CD4-positive, alpha-beta T cell (primary cell): ENCODE measurements at regions not wholly inside any gene's neighbourhood (a gene's known extent, or its start where the extent isn't known, plus 50 kb on each side); places are given as distances from the start of the nearest gene placed in this dataset.

Source experiments
- ATAC-seq: fragments of 200-7000 bp; cut with Tn5 transposase; one replicate; pipeline ENCODE4 v1.10.0; 2022; ENCODE audit warnings: mild to moderate bottlenecking; ENCODE audit not compliant: poor library complexity
- CTCF ChIA-PET: fragments of 350-600 bp; sonication (Branson Sonifier 250); formaldehyde crosslinking; loops from one replicate; lab custom pipeline; 2021; ENCODE audit warnings: antibody characterized with exemption, inconsistent platforms; lab: Charles Lee
- POLR2A ChIA-PET: fragments of 350-600 bp; sonication (Branson Sonifier 250); formaldehyde crosslinking; loops from one replicate; lab custom pipeline; 2021; ENCODE audit warnings: antibody characterized with exemption, inconsistent platforms; lab: Charles Lee
- DNase-seq, 14 experiments: peaks; one replicate each; pipeline ENCODE4 v3.0.0-alpha.2; 2013 to 2020; ENCODE audit warnings: mixed read lengths in 2 of 14
- H3K27ac ChIP-seq, 2 donors: one replicate each; pipeline versions ENCODE4 v1.5.1 to v1.7.0; 2013; ENCODE audit warnings: low read length in 2 of 2, low read depth in 1 of 2, mild to moderate bottlenecking in 1 of 2
- H3K27me3 ChIP-seq, 2 experiments: 1 replicate in 1 of 2; 2 replicates in 1 of 2; pipeline versions ENCODE4 v1.6.1 to v1.7.0; 2013; ENCODE audit warnings: low read length in 2 of 2, control low read depth in 1 of 2, mild to moderate bottlenecking in 1 of 2, moderate library complexity in 1 of 2; ENCODE audit not compliant: insufficient read depth in 2 of 2, control insufficient read depth in 1 of 2
- H3K36me3 ChIP-seq: one replicate; pipeline ENCODE4 v1.6.1; 2013; ENCODE audit warnings: low read length, control low read depth; ENCODE audit not compliant: insufficient read depth
- H3K4me1 ChIP-seq: one replicate; pipeline ENCODE4 v1.6.1; 2013; ENCODE audit warnings: low read length, control low read depth; ENCODE audit not compliant: insufficient read depth
- H3K4me3 ChIP-seq: one replicate; pipeline ENCODE4 v1.5.1; 2013; ENCODE audit warnings: mild to moderate bottlenecking, low read length, moderate library complexity
- H3K9me3 ChIP-seq, 2 experiments: 1 replicate in 1 of 2; 2 replicates in 1 of 2; pipeline versions ENCODE4 v1.6.1 to v1.7.0; 2013; ENCODE audit warnings: low read length in 2 of 2, mild to moderate bottlenecking in 2 of 2, control low read depth in 1 of 2, moderate library complexity in 1 of 2; ENCODE audit not compliant: control insufficient read depth in 1 of 2, insufficient read depth in 1 of 2
- H3K27ac Mint-ChIP-seq: one replicate; pipeline ENCODE4 v1.8.0; 2020; ENCODE audit warnings: mixed read lengths
- H3K27me3 Mint-ChIP-seq: one replicate; pipeline ENCODE4 v1.8.0; 2021; ENCODE audit warnings: mixed read lengths
- H3K36me3 Mint-ChIP-seq: one replicate; pipeline ENCODE4 v1.8.0; 2021; ENCODE audit warnings: low read depth, mixed read lengths
- H3K4me1 Mint-ChIP-seq: one replicate; pipeline ENCODE4 v1.8.0; 2021; ENCODE audit warnings: low read depth, mixed read lengths
- H3K4me3 Mint-ChIP-seq: one replicate; pipeline ENCODE4 v1.8.0; 2020; ENCODE audit warnings: mild to moderate bottlenecking, mixed read lengths
- H3K9me3 Mint-ChIP-seq: one replicate; pipeline ENCODE4 v1.8.0; 2020; ENCODE audit warnings: mixed read lengths
- CTCF ChIP-seq: fragments of 200-600 bp; IDR thresholded peaks from one replicate; pipeline ENCODE4 v1.8.0; 2022; ENCODE audit warnings: antibody characterized with exemption, mild to moderate bottlenecking
- intact Hi-C, 2 experiments: fragments of 100-400 bp; cut with DNase I in 1 of 2; cut with micrococcal nuclease in 1 of 2; formaldehyde crosslinking; loops; one replicate each; pipeline versions ENCODE4 v1.15.1 to v1.9.0; 2023 to 2025; cut with DNase I, micrococcal nuclease

DNA sequence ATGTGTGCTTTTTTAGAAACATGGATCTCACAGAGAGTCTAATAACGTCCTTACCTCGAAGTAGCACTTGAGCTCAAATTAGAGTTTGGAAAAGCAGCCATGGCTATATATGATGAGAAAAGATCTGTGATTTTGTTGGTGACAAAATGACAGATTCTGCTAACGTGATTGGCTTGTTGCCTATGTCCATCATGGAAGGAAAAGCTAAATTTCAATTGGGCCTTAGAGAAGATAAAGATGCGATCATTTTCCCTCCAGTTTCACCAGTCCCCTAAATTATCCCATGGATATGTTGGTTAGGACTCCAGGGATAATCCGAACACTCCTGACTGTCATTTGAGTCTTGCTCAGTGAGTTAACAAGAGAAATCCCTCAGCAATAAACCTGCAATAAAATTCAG lies 175.8 kb downstream of the C16orf95 start:
- H3K27me3 ChIP-seq, result no peaks in the 10 kb centered on the region
- no peaks in the 10 kb centered on the region for H3K36me3 Mint-ChIP-seq
- intact Hi-C loops, result no loop called here

GRCh38 chr16:87143661-87144121 lies 173.5 kb downstream of the C16orf95 start:
- no peaks in the 10 kb centered on the region for H3K4me1 ChIP-seq
- CTCF ChIA-PET, result no interaction called here
- H3K36me3 Mint-ChIP-seq, result no peaks in the 10 kb centered on the region
- DNase-seq, result no peak
- no peak overlapping the region for H3K27ac ChIP-seq
- peaks cover 3% of the 10 kb centered on the region for H3K9me3 Mint-ChIP-seq
- POLR2A ChIA-PET, result no interaction called here
- H3K27me3 ChIP-seq, result no peaks in the 10 kb centered on the region
- ATAC-seq, result no peak
- no peaks in the 10 kb centered on the region for H3K27me3 Mint-ChIP-seq
- no peak overlapping the region for H3K4me3 Mint-ChIP-seq
- H3K27ac Mint-ChIP-seq, result no peak overlapping the region
- no peaks in the 10 kb centered on the region for H3K36me3 ChIP-seq
- intact Hi-C loops, result no loop called here
- H3K9me3 ChIP-seq, result peaks cover 0 to 28% of the 10 kb centered on the region in 2 experiments
- TF ChIP-seq CTCF, result no peak
- H3K4me1 Mint-ChIP-seq, result no peaks in the 10 kb centered on the region
- H3K4me3 ChIP-seq, result no peak overlapping the region

More for the DNA sequence above, 175.8 kb downstream of the C16orf95 start:
- H3K27ac ChIP-seq, result no peak overlapping the region
- H3K36me3 ChIP-seq, result no peaks in the 10 kb centered on the region
- no peak overlapping the region for H3K4me3 Mint-ChIP-seq
- ATAC-seq, result no peak
- DNase-seq, result no peak
- no peaks in the 10 kb centered on the region for H3K27me3 Mint-ChIP-seq
- H3K9me3 ChIP-seq, result peaks cover 0 to 28% of the 10 kb centered on the region in 2 experiments
- no peak for TF ChIP-seq CTCF
- no peaks in the 10 kb centered on the region for H3K9me3 Mint-ChIP-seq
- H3K4me1 ChIP-seq, result no peaks in the 10 kb centered on the region
- no peaks in the 10 kb centered on the region for H3K4me1 Mint-ChIP-seq
- ChIA-PET POLR2A (no interaction called here), CTCF (no interaction called here)
- H3K4me3 ChIP-seq, result no peak overlapping the region
- H3K27ac Mint-ChIP-seq, result no peak overlapping the region

DNA sequence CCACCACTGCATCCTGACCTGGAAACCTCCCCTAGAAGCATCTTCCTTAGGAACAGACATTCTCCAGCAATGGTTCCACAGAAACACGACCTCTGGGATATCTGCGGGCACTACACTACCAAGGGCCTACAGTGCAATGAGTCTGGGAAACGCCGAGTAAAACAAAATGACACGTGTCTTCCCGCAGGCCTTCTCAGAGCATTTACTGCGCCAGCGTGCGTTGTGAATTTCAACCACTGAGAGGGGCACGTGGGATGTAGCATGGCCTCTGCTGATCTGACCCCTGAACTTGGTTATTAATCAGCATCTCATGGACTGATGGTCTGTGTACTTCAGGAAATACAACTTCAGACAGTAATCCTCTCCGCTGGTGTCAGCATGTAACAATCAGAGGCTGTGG lies 173.0 kb downstream of the C16orf95 start:
- peaks cover 0 to 30% of the 10 kb centered on the region in 2 experiments for H3K9me3 ChIP-seq
- Mint-ChIP-seq H3K27ac (no peak overlapping the region), H3K4me1 (no peaks in the 10 kb centered on the region), H3K9me3 (peaks cover 6% of the 10 kb centered on the region), H3K4me3 (no peak overlapping the region), H3K27me3 (no peaks in the 10 kb centered on the region), H3K36me3 (no peaks in the 10 kb centered on the region)
- ATAC-seq (no peak), DNase-seq (no peak)
- no peak for TF ChIP-seq CTCF
- ChIA-PET CTCF (no interaction called here), POLR2A (no interaction called here)
- no peaks in the 10 kb centered on the region for H3K36me3 ChIP-seq
- H3K27ac ChIP-seq, result no peak overlapping the region
- intact Hi-C loops, result no loop called here
- no peaks in the 10 kb centered on the region for H3K4me1 ChIP-seq
- no peak overlapping the region for H3K4me3 ChIP-seq
- H3K27me3 ChIP-seq, result no peaks in the 10 kb centered on the region
